ENCODE measurements at regions not wholly inside any gene's neighbourhood (a gene's known extent, or its start where the extent isn't known, plus 50 kb on each side); places are given as distances from the start of the nearest gene placed in this dataset.

DNA sequence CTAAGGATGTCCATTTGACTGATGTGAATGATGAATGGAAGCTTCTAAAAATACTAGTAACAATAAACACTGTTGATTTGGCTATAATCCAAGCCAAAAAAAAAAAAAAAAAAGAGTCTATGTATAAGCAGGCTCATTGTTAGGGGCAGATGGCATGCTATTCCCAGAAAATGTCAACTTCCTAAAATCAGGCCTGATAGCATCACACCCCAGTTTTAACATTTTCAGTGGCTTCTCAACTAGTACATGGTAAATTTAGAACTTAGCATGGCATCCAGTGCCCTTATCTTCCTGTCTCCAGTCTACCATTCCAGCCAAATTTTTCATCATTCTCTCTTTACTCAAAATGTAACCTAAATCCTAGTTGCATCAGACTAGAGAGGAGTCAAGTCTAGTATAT lies 288.2 kb upstream of the ZNF385D start:
- Histone ChIP-seq H3K27me3 (no peaks in the 10 kb centered on the region), H3K27ac (no peak overlapping the region), H3K4me1 (no peaks in the 10 kb centered on the region), H3K4me3 (no peak overlapping the region), H3K36me3 (no peaks in the 10 kb centered on the region), H3K9me3 (no peaks in the 10 kb centered on the region)
- intact Hi-C loops (cut with DNase I; ENCODE audit: low total_unique reads): no loop called here
- DNase-seq: no peak
- no peak for TF ChIP-seq CTCF (IDR thresholded peaks at IDR 0.05)

GRCh38 chr3:22040150-22040549 lies 289.1 kb upstream of the ZNF385D start:
- no peak for TF ChIP-seq CTCF (IDR thresholded peaks at IDR 0.05)
- intact Hi-C loops (cut with DNase I; ENCODE audit: low total_unique reads): no loop called here
- no peaks in the 10 kb centered on the region for H3K9me3 ChIP-seq
- DNase-seq: no peak
- H3K4me3 ChIP-seq: no peak overlapping the region
- H3K4me1 ChIP-seq: no peaks in the 10 kb centered on the region
- H3K27ac ChIP-seq: no peak overlapping the region
- no peaks in the 10 kb centered on the region for H3K36me3 ChIP-seq
- H3K27me3 ChIP-seq: no peaks in the 10 kb centered on the region

- Histone ChIP-seq H3K36me3 (no peaks in the 10 kb centered on the region), H3K27ac (no peak overlapping the region), H3K9me3 (no peaks in the 10 kb centered on the region), H3K27me3 (no peaks in the 10 kb centered on the region), H3K4me3 (no peak overlapping the region), H3K4me1 (no peaks in the 10 kb centered on the region)
- intact Hi-C loops (cut with DNase I; ENCODE audit: low total_unique reads): no loop called here
- no peak for TF ChIP-seq CTCF (IDR thresholded peaks at IDR 0.05)
- no peak for DNase-seq
These were observed 294.9 kb upstream of the ZNF385D start for GRCh38 chr3:22045882-22046281.

DNA sequence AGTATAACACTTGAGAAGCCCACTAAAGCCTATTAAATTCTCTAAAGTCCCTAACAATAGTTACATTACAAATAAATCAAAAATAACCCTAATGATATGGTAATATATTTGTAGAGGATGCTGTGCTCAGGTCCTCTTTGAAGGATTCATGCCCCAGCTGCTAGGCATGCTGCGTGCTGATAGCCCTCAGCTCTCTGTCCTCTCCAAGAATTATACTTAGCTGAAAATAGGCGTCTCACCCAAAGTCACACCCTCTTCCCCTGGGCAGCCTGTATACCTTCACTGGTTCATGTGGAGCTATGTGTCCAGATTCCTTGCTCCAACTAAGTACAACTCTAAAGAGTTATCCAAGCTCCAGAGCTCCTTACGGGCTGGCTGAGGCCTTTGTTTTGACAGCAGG lies 312.5 kb upstream of the ZNF385D start:
- TF ChIP-seq CTCF (IDR thresholded peaks at IDR 0.05): no peak
- no peak for DNase-seq
- Histone ChIP-seq H3K36me3 (no peaks in the 10 kb centered on the region), H3K27me3 (no peaks in the 10 kb centered on the region), H3K27ac (no peak overlapping the region), H3K4me3 (no peak overlapping the region), H3K4me1 (no peaks in the 10 kb centered on the region), H3K9me3 (no peaks in the 10 kb centered on the region)
- intact Hi-C loops (cut with DNase I; ENCODE audit: low total_unique reads): no loop called here

DNA sequence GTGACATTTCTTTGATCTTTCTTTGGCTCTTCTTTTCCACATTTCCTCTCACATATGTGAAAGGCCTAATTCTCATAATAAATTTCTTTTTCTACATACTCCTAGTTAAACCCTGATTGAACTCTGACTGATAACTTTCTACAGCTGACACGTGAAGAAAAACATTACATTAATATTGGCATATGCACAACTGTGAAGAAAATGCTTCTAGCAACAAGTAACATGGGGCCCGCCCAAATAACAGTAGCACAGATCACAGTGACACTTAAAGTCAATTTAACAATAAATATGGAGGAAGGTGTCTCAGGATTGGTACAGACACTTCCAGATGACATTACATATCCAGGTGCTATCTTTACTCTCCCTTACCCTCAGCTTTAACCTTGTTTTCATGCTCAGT lies 317.6 kb upstream of the ZNF385D start:
- TF ChIP-seq CTCF (IDR thresholded peaks at IDR 0.05): no peak
- no peaks in the 10 kb centered on the region for H3K27me3 ChIP-seq
- no peaks in the 10 kb centered on the region for H3K36me3 ChIP-seq
- DNase-seq: no peak
- intact Hi-C loops (cut with DNase I; ENCODE audit: low total_unique reads): no loop called here
- no peak overlapping the region for H3K27ac ChIP-seq
- no peaks in the 10 kb centered on the region for H3K9me3 ChIP-seq
- H3K4me1 ChIP-seq: no peaks in the 10 kb centered on the region
- no peak overlapping the region for H3K4me3 ChIP-seq

- H3K4me1 ChIP-seq: no peaks in the 10 kb centered on the region
- intact Hi-C loops (cut with DNase I; ENCODE audit: low total_unique reads): no loop called here
- no peaks in the 10 kb centered on the region for H3K36me3 ChIP-seq
- H3K27me3 ChIP-seq: no peaks in the 10 kb centered on the region
- no peak for TF ChIP-seq CTCF (IDR thresholded peaks at IDR 0.05)
- no peaks in the 10 kb centered on the region for H3K9me3 ChIP-seq
- no peak for DNase-seq
- H3K4me3 ChIP-seq: no peak overlapping the region
- no peak overlapping the region for H3K27ac ChIP-seq
These were observed 337.2 kb upstream of the ZNF385D start for GRCh38 chr3:22088204-22088603.

All from tibial artery (tissue), 4 donors.